Gastrocnemius medialis (tissue), 4 donors: ENCODE measurements at regions not wholly inside any gene's neighbourhood (a gene's known extent, or its start where the extent isn't known, plus 50 kb on each side); places are given as distances from the start of the nearest gene placed in this dataset.
"Not testable (repeated sequence)": the region's sequence is repeated elsewhere in the genome, so short reads cannot be mapped to it uniquely, and the experiment has no call there.

Source experiments
- ATAC-seq, 2 donors: fragments of 150-250 bp; one replicate each; pipeline ENCODE4 v1.9.1; 2016
- DNase-seq, 2 donors: peaks; one replicate each; pipeline ENCODE4 v3.0.0-alpha.2; 2019
- H3K27ac ChIP-seq, 4 donors: fragments of 200-600 bp; sonication (generic); 1 replicate in 1 of 4; 2 replicates in 3 of 4; pipeline ENCODE4 v1.5.1; 2016 to 2018; ENCODE audit warnings: mild to moderate bottlenecking in 2 of 4, moderate library complexity in 1 of 4
- H3K27me3 ChIP-seq, 3 donors: fragments of 200-600 bp; sonication (generic) in 2 of 3; 1 replicate in 1 of 3; 2 replicates in 2 of 3; pipeline versions ENCODE4 v1.5.1 to v1.6.0; 2016 to 2019; ENCODE audit warnings: mild to moderate bottlenecking in 1 of 3, moderate library complexity in 1 of 3
- H3K36me3 ChIP-seq, 2 donors: fragments of 200-600 bp; sonication (generic) in 1 of 2; one replicate each; pipeline ENCODE4 v1.5.1; 2017 to 2018
- H3K4me1 ChIP-seq, 2 donors: fragments of 200-600 bp; sonication (generic) in 1 of 2; one replicate each; pipeline ENCODE4 v1.5.1; 2016 to 2017; ENCODE audit warnings: mild to moderate bottlenecking in 2 of 2
- H3K4me3 ChIP-seq, 4 donors: fragments of 200-600 bp; sonication (generic) in 3 of 4; 1 replicate in 1 of 4; 2 replicates in 3 of 4; pipeline ENCODE4 v1.5.1; 2016 to 2019; ENCODE audit warnings: mild to moderate bottlenecking in 2 of 4
- H3K9me3 ChIP-seq, 3 donors: fragments of 200-600 bp; sonication (generic) in 2 of 3; 1 replicate in 1 of 3; 2 replicates in 2 of 3; pipeline ENCODE4 v1.5.1; 2016 to 2019
- CTCF ChIP-seq, 5 experiments: fragments of 450-650 bp in 3 of 5; fragments of 200-600 bp in 2 of 5; sonication (generic) in 2 of 5; IDR thresholded peaks in 4 of 5; conservative IDR thresholded peaks in 1 of 5; 1 replicate in 4 of 5; 2 replicates in 1 of 5; pipeline ENCODE4 v1.5.1; 2016 to 2019; ENCODE audit warnings: antibody characterized with exemption in 5 of 5, mild to moderate bottlenecking in 3 of 5, moderate library complexity in 3 of 5
- POLR2A ChIP-seq, 2 donors: fragments of 450-650 bp; IDR thresholded peaks; one replicate each; pipeline ENCODE4 v1.6.1; 2017; ENCODE audit warnings: antibody characterized with exemption in 2 of 2, mild to moderate bottlenecking in 2 of 2, moderate library complexity in 2 of 2
- in situ Hi-C, 4 donors: fragments of 200-750 bp; cut with MboI; loops; one replicate each; pipeline versions ENCODE4 v1.15.0 to v1.8.0; 2017; ENCODE audit warnings: low sequenced_read_pairs in 4 of 4
- intact Hi-C: fragments of 100-400 bp; cut with DNase I; formaldehyde crosslinking; loops from one replicate; pipeline ENCODE4 v1.15.1; 2023; ENCODE audit warnings: low total_unique reads

GRCh38 chr20:40880063-40880728 lies 148.4 kb upstream of the TOP1 start:
- Histone ChIP-seq H3K4me3 (no peak overlapping the region), H3K36me3 (no peaks in the 10 kb centered on the region), H3K27me3 (no peaks in the 10 kb centered on the region), H3K4me1 (no peaks in the 10 kb centered on the region), H3K27ac (no peak overlapping the region), H3K9me3 (no peaks in the 10 kb centered on the region)
- no peak for DNase-seq
- intact Hi-C loops (no loop called here), in situ Hi-C loops (no loop called here)
- ATAC-seq, result no peak
- no peak for TF ChIP-seq POLR2A (IDR thresholded peaks at IDR 0.05)

- intact Hi-C loops, result no loop called here
- TF ChIP-seq CTCF (IDR thresholded peaks at IDR 0.05 in 4 of 5, conservative IDR thresholded peaks at IDR 0.05 in 1 of 5) (no peak), POLR2A (IDR thresholded peaks at IDR 0.05) (no peak)
- Histone ChIP-seq H3K36me3 (no peaks in the 10 kb centered on the region), H3K4me1 (no peaks in the 10 kb centered on the region), H3K9me3 (no peaks in the 10 kb centered on the region), H3K27ac (no peak overlapping the region), H3K27me3 (no peaks in the 10 kb centered on the region), H3K4me3 (no peak overlapping the region)
- no peak for ATAC-seq
- in situ Hi-C loops, result no loop called here
- DNase-seq, result no peak
Measured at GRCh38 chr20:40880729-40881109, 147.9 kb upstream of the TOP1 start.

- TF ChIP-seq POLR2A (IDR thresholded peaks at IDR 0.05) (no peak), CTCF (IDR thresholded peaks at IDR 0.05 in 4 of 5, conservative IDR thresholded peaks at IDR 0.05 in 1 of 5) (no peak)
- intact Hi-C loops, result no loop called here
- no peaks in the 10 kb centered on the region for H3K36me3 ChIP-seq
- no peaks in the 10 kb centered on the region for H3K27me3 ChIP-seq
- no peak overlapping the region for H3K27ac ChIP-seq
- no peak for ATAC-seq
- no peaks in the 10 kb centered on the region for H3K4me1 ChIP-seq
- DNase-seq, result no peak
- no peak overlapping the region for H3K4me3 ChIP-seq
- in situ Hi-C loops, result no loop called here
- no peaks in the 10 kb centered on the region for H3K9me3 ChIP-seq
Measured at GRCh38 chr20:40882152-40882551, 146.5 kb upstream of the TOP1 start.

- Histone ChIP-seq H3K36me3 (no peaks in the 10 kb centered on the region), H3K4me1 (no peaks in the 10 kb centered on the region), H3K27me3 (no peaks in the 10 kb centered on the region), H3K9me3 (no peaks in the 10 kb centered on the region), H3K27ac (no peak overlapping the region), H3K4me3 (no peak overlapping the region)
- in situ Hi-C loops (no loop called here), intact Hi-C loops (no loop called here)
- no peak for DNase-seq
- ATAC-seq, result no peak
- TF ChIP-seq CTCF (IDR thresholded peaks at IDR 0.05 in 4 of 5, conservative IDR thresholded peaks at IDR 0.05 in 1 of 5), result no peak
- no peak for TF ChIP-seq POLR2A (IDR thresholded peaks at IDR 0.05)
Measured at GRCh38 chr20:40883097-40883496, 145.5 kb upstream of the TOP1 start.

- intact Hi-C loops (no loop called here), in situ Hi-C loops (no loop called here)
- Histone ChIP-seq H3K4me1 (no peaks in the 10 kb centered on the region), H3K27ac (no peak overlapping the region), H3K27me3 (no peaks in the 10 kb centered on the region), H3K36me3 (no peaks in the 10 kb centered on the region), H3K4me3 (no peak overlapping the region), H3K9me3 (no peaks in the 10 kb centered on the region)
- DNase-seq (no peak), ATAC-seq (no peak)
- TF ChIP-seq CTCF (IDR thresholded peaks at IDR 0.05 in 4 of 5, conservative IDR thresholded peaks at IDR 0.05 in 1 of 5) (no peak), POLR2A (IDR thresholded peaks at IDR 0.05) (no peak)
Measured at GRCh38 chr20:40887105-40887504, 141.5 kb upstream of the TOP1 start.

- H3K9me3 ChIP-seq, H3K36me3 ChIP-seq, DNase-seq, ATAC-seq, H3K4me3 ChIP-seq, in situ Hi-C loops, H3K4me1 ChIP-seq, intact Hi-C loops, H3K27ac ChIP-seq, H3K27me3 ChIP-seq: not testable (repeated sequence)
Measured at GRCh38 chr20:40889266-40889665, 139.4 kb upstream of the TOP1 start.
